ENCODE measurements at regions not wholly inside any gene's neighbourhood (a gene's known extent, or its start where the extent isn't known, plus 50 kb on each side); places are given as distances from the start of the nearest gene placed in this dataset.

- no peak overlapping the region for H3K4me3 ChIP-seq (ENCODE audit: control insufficient read depth, low read depth, low read length)
- TF ChIP-seq, protein P1, sequence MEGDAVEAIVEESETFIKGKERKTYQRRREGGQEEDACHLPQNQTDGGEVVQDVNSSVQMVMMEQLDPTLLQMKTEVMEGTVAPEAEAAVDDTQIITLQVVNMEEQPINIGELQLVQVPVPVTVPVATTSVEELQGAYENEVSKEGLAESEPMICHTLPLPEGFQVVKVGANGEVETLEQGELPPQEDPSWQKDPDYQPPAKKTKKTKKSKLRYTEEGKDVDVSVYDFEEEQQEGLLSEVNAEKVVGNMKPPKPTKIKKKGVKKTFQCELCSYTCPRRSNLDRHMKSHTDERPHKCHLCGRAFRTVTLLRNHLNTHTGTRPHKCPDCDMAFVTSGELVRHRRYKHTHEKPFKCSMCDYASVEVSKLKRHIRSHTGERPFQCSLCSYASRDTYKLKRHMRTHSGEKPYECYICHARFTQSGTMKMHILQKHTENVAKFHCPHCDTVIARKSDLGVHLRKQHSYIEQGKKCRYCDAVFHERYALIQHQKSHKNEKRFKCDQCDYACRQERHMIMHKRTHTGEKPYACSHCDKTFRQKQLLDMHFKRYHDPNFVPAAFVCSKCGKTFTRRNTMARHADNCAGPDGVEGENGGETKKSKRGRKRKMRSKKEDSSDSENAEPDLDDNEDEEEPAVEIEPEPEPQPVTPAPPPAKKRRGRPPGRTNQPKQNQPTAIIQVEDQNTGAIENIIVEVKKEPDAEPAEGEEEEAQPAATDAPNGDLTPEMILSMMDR (conservative IDR thresholded peaks at IDR 0.05; ENCODE audit: control insufficient read depth, insufficient read depth, low read depth, low read length): no peak
- DNase-seq (ENCODE audit: low read depth): no peak
These were observed 1382.3 kb downstream of the RAPGEF2 start for GRCh38 chr4:160485071-160485687.

- no peak for DNase-seq (ENCODE audit: low read depth)
- TF ChIP-seq, protein P1 (conservative IDR thresholded peaks at IDR 0.05; ENCODE audit: control insufficient read depth, insufficient read depth, low read depth, low read length): no peak
- H3K4me3 ChIP-seq (ENCODE audit: control insufficient read depth, low read depth, low read length): no peak overlapping the region
These were observed 1389.3 kb downstream of the RAPGEF2 start for GRCh38 chr4:160492181-160492580.

- DNase-seq (ENCODE audit: low read depth): no peak
- TF ChIP-seq, protein P1 (conservative IDR thresholded peaks at IDR 0.05; ENCODE audit: control insufficient read depth, insufficient read depth, low read depth, low read length): no peak
- H3K4me3 ChIP-seq (ENCODE audit: control insufficient read depth, low read depth, low read length): no peak overlapping the region
These were observed 1390.3 kb downstream of the RAPGEF2 start for GRCh38 chr4:160493206-160493605.

DNA sequence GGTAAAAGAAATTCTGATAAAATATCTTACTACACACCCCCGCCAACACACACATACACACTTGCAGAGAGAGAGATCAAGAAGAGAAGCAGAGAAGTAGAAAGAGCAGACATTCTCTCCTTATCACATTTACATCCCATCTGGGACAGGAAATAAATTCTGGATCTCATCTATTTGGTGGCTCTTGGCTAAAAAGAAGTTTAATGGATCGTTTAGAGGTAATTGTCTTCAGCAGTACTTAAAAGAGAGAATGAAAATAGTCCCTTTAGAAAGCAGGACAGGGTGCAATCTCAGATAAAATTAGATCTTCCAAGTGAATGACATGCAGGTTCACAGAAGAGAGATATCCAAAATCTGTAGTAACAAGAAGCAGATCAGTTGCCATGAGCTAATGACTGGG, 1392.5 kb downstream of the RAPGEF2 start:
- TF ChIP-seq, protein P1 (conservative IDR thresholded peaks at IDR 0.05; ENCODE audit: control insufficient read depth, insufficient read depth, low read depth, low read length): no peak
- no peak for DNase-seq (ENCODE audit: low read depth)
- H3K4me3 ChIP-seq (ENCODE audit: control insufficient read depth, low read depth, low read length): no peak overlapping the region

- no peak for DNase-seq (ENCODE audit: low read depth)
- no peak overlapping the region for H3K4me3 ChIP-seq (ENCODE audit: control insufficient read depth, low read depth, low read length)
- TF ChIP-seq, protein P1 (conservative IDR thresholded peaks at IDR 0.05; ENCODE audit: control insufficient read depth, insufficient read depth, low read depth, low read length): no peak
These were observed 1395.3 kb downstream of the RAPGEF2 start for GRCh38 chr4:160498211-160498610.

DNA sequence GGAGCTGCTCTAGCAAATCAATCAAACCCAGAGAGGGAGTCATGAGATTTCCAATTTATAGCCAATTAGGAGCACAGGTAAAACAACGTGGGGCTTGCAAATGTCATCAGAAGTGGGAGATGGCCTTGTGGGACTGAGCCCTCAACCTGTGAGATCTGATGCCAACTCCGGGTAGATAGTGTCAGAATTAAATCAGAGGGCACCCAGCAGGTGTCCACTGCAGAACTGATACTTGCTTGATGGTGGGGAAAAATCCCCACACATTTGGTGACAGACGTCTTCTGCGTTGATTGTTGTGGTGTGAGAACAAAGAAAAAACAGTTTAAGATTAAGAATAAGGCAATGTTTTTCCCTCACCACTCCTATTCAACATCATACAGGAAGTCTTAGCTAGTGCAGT, 1402.8 kb downstream of the RAPGEF2 start:
- no peak for DNase-seq (ENCODE audit: low read depth)
- TF ChIP-seq, protein P1 (conservative IDR thresholded peaks at IDR 0.05; ENCODE audit: control insufficient read depth, insufficient read depth, low read depth, low read length): no peak
- H3K4me3 ChIP-seq (ENCODE audit: control insufficient read depth, low read depth, low read length): no peak overlapping the region

DNA sequence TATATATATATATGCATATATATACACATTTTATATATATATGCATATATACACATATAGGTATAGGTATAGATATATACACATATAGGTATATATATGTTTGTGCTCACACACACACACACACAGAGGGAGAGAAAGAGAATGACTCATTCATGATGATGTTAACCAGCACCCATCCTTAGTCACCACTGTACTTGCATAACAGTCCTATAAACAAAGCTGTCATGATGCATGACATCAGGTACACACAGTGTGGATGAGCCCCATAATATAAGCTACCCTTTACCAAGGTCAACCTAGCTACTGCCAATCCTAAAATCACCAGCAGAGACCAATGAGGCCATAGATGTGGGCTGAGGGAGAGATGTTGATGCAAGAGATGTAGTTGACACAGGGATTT, 1408.0 kb downstream of the RAPGEF2 start:
- TF ChIP-seq, protein P1 (conservative IDR thresholded peaks at IDR 0.05; ENCODE audit: control insufficient read depth, insufficient read depth, low read depth, low read length): no peak
- H3K4me3 ChIP-seq (ENCODE audit: control insufficient read depth, low read depth, low read length): no peak overlapping the region
- DNase-seq (ENCODE audit: low read depth): peak; percentile 26

Data from fibroblast of mammary gland (primary cell).